ENCODE measurements at regions not wholly inside any gene's neighbourhood (a gene's known extent, or its start where the extent isn't known, plus 50 kb on each side); places are given as distances from the start of the nearest gene placed in this dataset.

GRCh38 chr5:2902742-2903297 lies 151.3 kb upstream of the IRX2 start:
- Histone ChIP-seq H4K20me1 (replicated peaks; ENCODE audit: control insufficient read depth, insufficient read depth, low read length) (no peaks in the 10 kb centered on the region), H3K9me3 (replicated peaks; ENCODE audit: control insufficient read depth, insufficient read depth, low read depth, low read length) (no peaks in the 10 kb centered on the region), H3K4me2 (ENCODE audit: insufficient read depth, low read length) (no peak overlapping the region), H3K9ac (ENCODE audit: insufficient read depth in 1 of 2, low read depth in 2 of 2, low read length in 2 of 2) (no peak overlapping the region), H2AFZ (ENCODE audit: low read depth, low read length) (no peak overlapping the region), H3K79me2 (ENCODE audit: control insufficient read depth, insufficient read depth, low read length) (no peaks in the 10 kb centered on the region), H3K4me3 (no peak overlapping the region), H3K27ac (ENCODE audit: extremely low read depth, low read depth, low read length) (no peak overlapping the region), H3K36me3 (ENCODE audit: control insufficient read depth, insufficient read depth, low read length) (no peaks in the 10 kb centered on the region), H3K4me1 (replicated peaks in 1 of 2; ENCODE audit: control insufficient read depth in 2 of 2, insufficient read depth in 2 of 2, low read length in 2 of 2) (no peaks in the 10 kb centered on the region), H3K9me1 (ENCODE audit: control insufficient read depth, insufficient read depth, low read length) (no peaks in the 10 kb centered on the region), H3K27me3 (ENCODE audit: control insufficient read depth in 2 of 2, insufficient read depth in 2 of 2, low read length in 2 of 2) (peaks cover 0 to 36% of the 10 kb centered on the region in 2 experiments; a peak in 3 of 5 replicates)
- CTCF ChIA-PET (ENCODE audit: low intra/inter-chr PET ratio), result no interaction called here
- 0% methylated on average over 13 of the region's 13 CpGs for WGBS (ENCODE audit: insufficient coverage, low coverage, missing lambda C conversion rate)
- POLR2A ChIA-PET, result interaction anchor here (1.2 kb wide), 1 partner anchor 11 kb away, joined by 3 read pairs; no protein-coding TSS in a partner anchor
- no peak for FAIRE-seq
- DNase-seq (ENCODE audit: extremely low read depth in 1 of 4, low spot score in 3 of 4), result no peak
- intact Hi-C loops (cut with micrococcal nuclease), result no loop called here
- in situ Hi-C loops (cut with MboI), result no loop called here
- BruUV-seq (replicated peaks), result no TSS peak
- ATAC-seq, result no peak
- TF ChIP-seq POLR3G (IDR thresholded peaks at IDR 0.05; ENCODE audit: extremely low read depth, insufficient read length, insufficient replicate concordance), result no peak
- TF ChIP-seq HNRNPLL (IDR thresholded peaks at IDR 0.05; ENCODE audit: low read depth, low read length, poor library complexity, severe bottlenecking), result no peak
- no peak for TF ChIP-seq FUS (optimal IDR thresholded peaks at IDR 0.05; ENCODE audit: low read depth, low read length)
- TF ChIP-seq EP400 (IDR thresholded peaks at IDR 0.05), result no peak
- TF ChIP-seq CHD4 (IDR thresholded peaks at IDR 0.05; ENCODE audit: insufficient read depth, insufficient replicate concordance, low read depth, low read length, poor library complexity, severe bottlenecking), result no peak
- no peak for TF ChIP-seq MNT (conservative IDR thresholded peaks at IDR 0.05)
- TF ChIP-seq ATF3 (IDR thresholded peaks at IDR 0.05), result no peak
- TF ChIP-seq ATF3 (CRISPR knock-in tag; conservative IDR thresholded peaks at IDR 0.05), result no peak
- TF ChIP-seq ZKSCAN3 (CRISPR knock-in tag; IDR thresholded peaks at IDR 0.05), result no peak
- TF ChIP-seq PPARD (CRISPR knock-in tag; IDR thresholded peaks at IDR 0.05), result no peak
- TF ChIP-seq XRCC5 (IDR thresholded peaks at IDR 0.05; ENCODE audit: low read depth, low read length), result no peak
- TF ChIP-seq PHTF2 (CRISPR knock-in tag; IDR thresholded peaks at IDR 0.05), result no peak
- no peak for TF ChIP-seq ZFP91 (CRISPR knock-in tag; IDR thresholded peaks at IDR 0.05)
- TF ChIP-seq ASH1L (IDR thresholded peaks at IDR 0.05; ENCODE audit: borderline replicate concordance, low read depth, partially characterized antibody), result no peak
- no peak for TF ChIP-seq SREBF2 (CRISPR knock-in tag; IDR thresholded peaks at IDR 0.05)
- no peak for TF ChIP-seq RFX7 (CRISPR knock-in tag; IDR thresholded peaks at IDR 0.05)
- TF ChIP-seq CHD2 (IDR thresholded peaks at IDR 0.05; ENCODE audit: low read depth, low read length), result no peak
- TF ChIP-seq TRIM25 (IDR thresholded peaks at IDR 0.05; ENCODE audit: borderline replicate concordance), result no peak
